Panc1 (cell line): ENCODE measurements at regions not wholly inside any gene's neighbourhood (a gene's known extent, or its start where the extent isn't known, plus 50 kb on each side); places are given as distances from the start of the nearest gene placed in this dataset.

Experiments used
- ATAC-seq: fragments of 200-7000 bp; cut with Tn5 transposase; 2 replicates; pipeline ENCODE4 v1.9.1; 2020; ENCODE audit warnings: mild to moderate bottlenecking, moderate library complexity
- BruUV-seq: library from RNA; stranded (reverse); fragments of 400-500 nt; replicated peaks from 2 replicates; lab custom pipeline; 2021; lab: Mats Ljungman, UMichigan
- CTCF ChIA-PET: fragments of 300-600 bp; sonication (Branson Sonifier 250); formaldehyde crosslinking; loops from one replicate; lab custom pipeline; 2022; ENCODE audit warnings: antibody characterized with exemption; lab: Charles Lee
- POLR2A ChIA-PET: fragments of 300-600 bp; sonication (Branson Sonifier 250); formaldehyde crosslinking; loops from one replicate; lab custom pipeline; 2022; ENCODE audit warnings: antibody characterized with exemption; lab: Charles Lee
- DNase-seq: peaks from one replicate; pipeline ENCODE4 v3.0.0-alpha.2; 2010; ENCODE audit warnings: low read depth, low spot score
- H3K27ac ChIP-seq: 2 replicates; pipeline ENCODE4 v1.5.1; 2011; ENCODE audit warnings: mild to moderate bottlenecking, low read length, inconsistent platforms
- H3K27me3 ChIP-seq: fragments of 200-500 bp; sonication (Bioruptor generic); 2 replicates; pipeline ENCODE4 v1.6.0; 2014; ENCODE audit warnings: low read length, inconsistent platforms; ENCODE audit not compliant: control insufficient read depth, insufficient read depth
- H3K36me3 ChIP-seq: fragments of 200-500 bp; sonication (Bioruptor generic); 2 replicates; pipeline ENCODE4 v1.5.1; 2014; ENCODE audit warnings: inconsistent platforms, mild to moderate bottlenecking, low read length, moderate library complexity; ENCODE audit not compliant: control insufficient read depth, insufficient read depth
- H3K4me1 ChIP-seq: 2 replicates; pipeline ENCODE4 v1.5.1; 2011; ENCODE audit warnings: inconsistent platforms, mild to moderate bottlenecking, low read length, moderate library complexity; ENCODE audit not compliant: control insufficient read depth, insufficient read depth
- H3K4me3 ChIP-seq, 2 experiments: 2 replicates each; pipeline ENCODE4 v1.5.1; 2011 to 2012; ENCODE audit warnings: low read depth in 2 of 2, low read length in 2 of 2, mild to moderate bottlenecking in 2 of 2, inconsistent platforms in 1 of 2, moderate library complexity in 1 of 2
- H3K9me3 ChIP-seq: fragments of 200-500 bp; sonication (Bioruptor generic); 2 replicates; pipeline ENCODE4 v1.5.1; 2014; ENCODE audit warnings: low read depth, mild to moderate bottlenecking, inconsistent platforms, low read length, moderate library complexity; ENCODE audit not compliant: control insufficient read depth, insufficient read depth
- POLR2AphosphoS5 ChIP-seq: IDR thresholded peaks from 2 replicates; pipeline ENCODE4 v1.6.1; 2012; ENCODE audit warnings: mild to moderate bottlenecking, low read depth, low read length, moderate library complexity
- SIN3A ChIP-seq: IDR thresholded peaks from 2 replicates; pipeline ENCODE4 v1.6.1; 2012; ENCODE audit warnings: low read depth, mild to moderate bottlenecking, low read length, moderate library complexity, borderline replicate concordance; ENCODE audit not compliant: insufficient read depth
- TCF7L2 ChIP-seq: IDR thresholded peaks from 2 replicates; pipeline ENCODE4 v1.6.1; 2011; ENCODE audit warnings: mild to moderate bottlenecking, low read depth, low read length, inconsistent platforms
- in situ Hi-C: cut with HindIII; loops from 2 replicates; pipeline ENCODE4 v1.10.0; 2016; ENCODE audit warnings: low sequenced_read_pairs, low pct_unique_long_range_greater_than_20kb
- intact Hi-C: fragments of 100-400 bp; cut with micrococcal nuclease; formaldehyde crosslinking; loops from one replicate; pipeline ENCODE4 v1.10.0; 2022; ENCODE audit not compliant: unreplicated experiment
- TF ChIP-seq, protein P1 (sequence below): fragments of 450-650 bp; IDR thresholded peaks from 2 replicates; pipeline ENCODE4 v1.5.1; 2017; ENCODE audit warnings: mild to moderate bottlenecking
- TF ChIP-seq, protein P2 (sequence below), 2 experiments: IDR thresholded peaks; 2 replicates each; pipeline ENCODE4 v1.6.1; 2011 to 2012; ENCODE audit warnings: low read depth in 2 of 2, control low read depth in 1 of 2, low read length in 1 of 2, mild to moderate bottlenecking in 1 of 2, moderate library complexity in 1 of 2; ENCODE audit not compliant: insufficient read depth in 1 of 2

DNA sequence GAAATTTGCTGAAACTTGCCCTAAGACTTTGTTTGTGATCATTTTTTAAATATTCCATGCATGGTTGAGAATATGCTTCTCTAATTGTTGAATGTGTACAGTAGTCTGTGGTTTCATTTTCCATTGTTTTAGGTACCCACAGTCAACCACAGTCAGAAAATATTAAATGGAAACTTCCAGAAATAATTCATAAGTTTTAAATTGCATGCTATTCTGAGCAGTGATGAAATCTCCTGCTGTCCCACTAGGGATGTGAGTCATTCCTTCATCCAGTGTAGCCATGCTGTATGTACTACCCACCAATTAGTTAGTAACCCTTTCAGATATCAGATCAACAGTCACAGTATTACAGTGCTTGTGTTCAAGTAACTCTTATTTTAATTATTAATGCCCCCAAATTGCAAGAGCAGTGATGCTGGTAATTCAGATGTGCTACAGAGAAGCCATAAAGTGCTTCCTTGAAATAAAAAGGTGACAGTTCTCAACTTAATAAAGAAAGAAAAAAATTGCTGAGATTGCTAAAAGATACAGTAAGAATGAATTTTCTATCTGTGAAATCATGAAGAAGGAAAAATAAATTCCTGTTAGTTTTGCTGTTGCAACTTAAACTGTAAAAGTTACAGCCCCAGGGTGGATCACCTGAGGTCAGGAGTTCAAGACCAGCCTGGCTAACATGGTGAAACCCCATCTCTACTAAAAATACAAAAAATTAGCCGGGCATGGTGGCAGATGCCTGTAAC is 79.9 kb upstream of the FBXL17 start:
- Histone ChIP-seq H3K27me3 (no peaks in the 10 kb centered on the region), H3K4me3 (no peak overlapping the region), H3K27ac (no peak overlapping the region), H3K9me3 (no peaks in the 10 kb centered on the region), H3K36me3 (no peaks in the 10 kb centered on the region), H3K4me1 (no peaks in the 10 kb centered on the region)
- in situ Hi-C loops (no loop called here), intact Hi-C loops (no loop called here)
- DNase-seq: no peak
- no peak for TF ChIP-seq SIN3A
- TF ChIP-seq, protein P1, sequence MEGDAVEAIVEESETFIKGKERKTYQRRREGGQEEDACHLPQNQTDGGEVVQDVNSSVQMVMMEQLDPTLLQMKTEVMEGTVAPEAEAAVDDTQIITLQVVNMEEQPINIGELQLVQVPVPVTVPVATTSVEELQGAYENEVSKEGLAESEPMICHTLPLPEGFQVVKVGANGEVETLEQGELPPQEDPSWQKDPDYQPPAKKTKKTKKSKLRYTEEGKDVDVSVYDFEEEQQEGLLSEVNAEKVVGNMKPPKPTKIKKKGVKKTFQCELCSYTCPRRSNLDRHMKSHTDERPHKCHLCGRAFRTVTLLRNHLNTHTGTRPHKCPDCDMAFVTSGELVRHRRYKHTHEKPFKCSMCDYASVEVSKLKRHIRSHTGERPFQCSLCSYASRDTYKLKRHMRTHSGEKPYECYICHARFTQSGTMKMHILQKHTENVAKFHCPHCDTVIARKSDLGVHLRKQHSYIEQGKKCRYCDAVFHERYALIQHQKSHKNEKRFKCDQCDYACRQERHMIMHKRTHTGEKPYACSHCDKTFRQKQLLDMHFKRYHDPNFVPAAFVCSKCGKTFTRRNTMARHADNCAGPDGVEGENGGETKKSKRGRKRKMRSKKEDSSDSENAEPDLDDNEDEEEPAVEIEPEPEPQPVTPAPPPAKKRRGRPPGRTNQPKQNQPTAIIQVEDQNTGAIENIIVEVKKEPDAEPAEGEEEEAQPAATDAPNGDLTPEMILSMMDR: no peak
- TF ChIP-seq POLR2AphosphoS5: no peak
- TF ChIP-seq, protein P2, sequence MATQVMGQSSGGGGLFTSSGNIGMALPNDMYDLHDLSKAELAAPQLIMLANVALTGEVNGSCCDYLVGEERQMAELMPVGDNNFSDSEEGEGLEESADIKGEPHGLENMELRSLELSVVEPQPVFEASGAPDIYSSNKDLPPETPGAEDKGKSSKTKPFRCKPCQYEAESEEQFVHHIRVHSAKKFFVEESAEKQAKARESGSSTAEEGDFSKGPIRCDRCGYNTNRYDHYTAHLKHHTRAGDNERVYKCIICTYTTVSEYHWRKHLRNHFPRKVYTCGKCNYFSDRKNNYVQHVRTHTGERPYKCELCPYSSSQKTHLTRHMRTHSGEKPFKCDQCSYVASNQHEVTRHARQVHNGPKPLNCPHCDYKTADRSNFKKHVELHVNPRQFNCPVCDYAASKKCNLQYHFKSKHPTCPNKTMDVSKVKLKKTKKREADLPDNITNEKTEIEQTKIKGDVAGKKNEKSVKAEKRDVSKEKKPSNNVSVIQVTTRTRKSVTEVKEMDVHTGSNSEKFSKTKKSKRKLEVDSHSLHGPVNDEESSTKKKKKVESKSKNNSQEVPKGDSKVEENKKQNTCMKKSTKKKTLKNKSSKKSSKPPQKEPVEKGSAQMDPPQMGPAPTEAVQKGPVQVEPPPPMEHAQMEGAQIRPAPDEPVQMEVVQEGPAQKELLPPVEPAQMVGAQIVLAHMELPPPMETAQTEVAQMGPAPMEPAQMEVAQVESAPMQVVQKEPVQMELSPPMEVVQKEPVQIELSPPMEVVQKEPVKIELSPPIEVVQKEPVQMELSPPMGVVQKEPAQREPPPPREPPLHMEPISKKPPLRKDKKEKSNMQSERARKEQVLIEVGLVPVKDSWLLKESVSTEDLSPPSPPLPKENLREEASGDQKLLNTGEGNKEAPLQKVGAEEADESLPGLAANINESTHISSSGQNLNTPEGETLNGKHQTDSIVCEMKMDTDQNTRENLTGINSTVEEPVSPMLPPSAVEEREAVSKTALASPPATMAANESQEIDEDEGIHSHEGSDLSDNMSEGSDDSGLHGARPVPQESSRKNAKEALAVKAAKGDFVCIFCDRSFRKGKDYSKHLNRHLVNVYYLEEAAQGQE (IDR thresholded peaks at IDR 0.05; ENCODE audit: insufficient read depth in 1 of 2, low read depth in 2 of 2, low read length in 1 of 2): no peak
- no peak for TF ChIP-seq TCF7L2
- ATAC-seq: no peak
- CTCF ChIA-PET: no interaction called here
- no TSS peak for BruUV-seq
- POLR2A ChIA-PET: no interaction called here

DNA sequence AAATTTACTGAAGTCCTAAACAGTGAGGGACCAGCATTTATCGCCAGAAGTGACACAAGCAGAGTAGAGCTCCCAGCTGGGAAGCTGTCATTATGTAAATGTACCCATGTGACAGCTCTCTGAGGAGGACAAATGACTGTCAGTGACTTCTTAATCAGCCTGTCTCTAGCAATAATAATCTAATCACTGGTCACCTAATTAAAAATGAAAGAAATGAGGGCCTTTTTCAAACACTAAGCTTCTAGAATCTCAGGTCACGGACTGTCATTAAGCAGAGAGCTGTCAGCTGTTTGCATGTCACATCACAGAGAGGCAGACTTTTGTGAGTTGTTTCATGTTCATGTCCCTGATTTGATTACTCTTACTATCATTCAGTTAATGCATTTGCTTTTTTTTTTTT is 77.9 kb upstream of the FBXL17 start:
- TF ChIP-seq POLR2AphosphoS5 (no peak), SIN3A (no peak)
- Histone ChIP-seq H3K27me3 (no peaks in the 10 kb centered on the region), H3K9me3 (no peaks in the 10 kb centered on the region), H3K36me3 (no peaks in the 10 kb centered on the region), H3K27ac (no peak overlapping the region), H3K4me1 (no peaks in the 10 kb centered on the region), H3K4me3 (no peak overlapping the region)
- ATAC-seq (no peak), DNase-seq (no peak)
- BruUV-seq: no TSS peak
- in situ Hi-C loops (no loop called here), intact Hi-C loops (no loop called here)
- CTCF ChIA-PET: no interaction called here
- POLR2A ChIA-PET: no interaction called here

DNA sequence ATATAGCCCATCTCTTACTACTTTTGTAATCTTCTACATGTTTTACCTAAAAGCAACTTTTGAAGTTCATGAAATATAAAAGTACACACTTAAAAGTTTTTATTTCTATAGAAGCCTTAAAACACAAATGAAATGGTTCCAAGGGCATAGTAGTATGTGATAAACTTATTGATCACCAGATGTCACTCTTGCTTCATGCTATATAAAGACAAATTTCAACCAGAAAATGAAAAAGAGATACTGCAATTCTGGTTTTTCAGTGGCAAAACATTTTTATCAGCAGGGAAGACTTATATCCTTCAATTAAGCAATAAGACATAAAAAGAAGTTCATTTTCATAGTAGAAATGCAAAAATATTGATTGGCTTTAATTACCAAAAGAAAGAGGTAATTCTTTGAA is 69.4 kb upstream of the FBXL17 start:
- CTCF ChIA-PET: no interaction called here
- ATAC-seq: no peak
- TF ChIP-seq, protein P1: no peak; the same call in 1 of the 2 replicates
- TF ChIP-seq POLR2AphosphoS5 (no peak), TCF7L2 (no peak)
- TF ChIP-seq, protein P2 (IDR thresholded peaks at IDR 0.05; ENCODE audit: insufficient read depth in 1 of 2, low read depth in 2 of 2, low read length in 1 of 2): no peak
- Histone ChIP-seq H3K4me1 (no peaks in the 10 kb centered on the region), H3K36me3 (no peaks in the 10 kb centered on the region), H3K9me3 (no peaks in the 10 kb centered on the region), H3K27ac (no peak overlapping the region), H3K27me3 (no peaks in the 10 kb centered on the region), H3K4me3 (no peak overlapping the region)
- no TSS peak for BruUV-seq
- intact Hi-C loops: no loop called here
- POLR2A ChIA-PET: no interaction called here
- DNase-seq: no peak
- in situ Hi-C loops: no loop called here
